ENCODE measurements at regions not wholly inside any gene's neighbourhood (a gene's known extent, or its start where the extent isn't known, plus 50 kb on each side); places are given as distances from the start of the nearest gene placed in this dataset.

GRCh38 chr13:32961724-32962123 is 54.5 kb upstream of the KL start:
- DNase-seq (ENCODE audit: low read depth): no peak

DNA sequence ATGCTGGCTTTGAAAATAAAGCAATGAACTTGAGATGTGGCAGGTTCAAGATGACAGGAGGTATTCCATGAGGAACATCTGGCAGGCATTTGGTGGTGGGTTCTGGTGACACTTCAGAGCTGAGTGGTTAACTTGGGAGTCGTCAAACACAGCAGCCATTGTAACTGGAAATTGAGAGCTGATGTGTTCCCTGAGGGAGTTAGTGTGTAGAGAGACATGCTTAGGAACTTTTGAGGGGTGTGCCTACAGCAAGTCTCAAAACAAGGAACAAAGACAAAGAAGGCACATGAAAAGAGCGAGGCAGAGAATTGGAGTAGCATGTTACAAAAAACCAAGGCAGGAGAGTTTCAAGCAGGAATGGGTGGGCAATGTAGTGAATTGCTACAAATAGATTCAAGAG is 53.9 kb upstream of the KL start:
- no peak for DNase-seq (ENCODE audit: low read depth)

DNA sequence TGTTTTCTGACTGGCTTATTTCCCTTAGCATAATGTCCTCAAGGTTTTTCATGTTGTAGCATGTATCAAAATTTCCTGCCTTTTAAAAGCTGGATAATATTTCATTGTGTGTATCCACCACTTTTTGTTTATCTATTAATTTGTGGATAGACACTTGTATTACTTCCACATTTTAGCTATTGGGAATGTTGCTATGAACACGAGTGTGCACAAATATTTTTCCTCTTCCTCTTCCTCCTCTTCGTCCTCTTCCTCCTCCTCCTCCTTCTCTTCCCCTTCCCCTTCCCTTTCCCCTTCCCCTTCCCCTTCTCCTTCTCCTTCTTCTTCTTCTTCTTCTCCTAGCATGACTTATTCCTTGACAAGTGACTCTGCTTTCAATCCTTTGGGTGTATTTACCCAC is 51.2 kb upstream of the KL start:
- no peak for DNase-seq (ENCODE audit: low read depth)

All from myocyte (in vitro differentiated cells).